Nucleus accumbens (tissue), 56 donors: ENCODE measurements at regions not wholly inside any gene's neighbourhood (a gene's known extent, or its start where the extent isn't known, plus 50 kb on each side); places are given as distances from the start of the nearest gene placed in this dataset.

Source experiments
- DNase-seq, 56 donors: peaks; one replicate each; lab custom pipeline; 2025; lab: John Stamatoyannopoulos, UW

DNA sequence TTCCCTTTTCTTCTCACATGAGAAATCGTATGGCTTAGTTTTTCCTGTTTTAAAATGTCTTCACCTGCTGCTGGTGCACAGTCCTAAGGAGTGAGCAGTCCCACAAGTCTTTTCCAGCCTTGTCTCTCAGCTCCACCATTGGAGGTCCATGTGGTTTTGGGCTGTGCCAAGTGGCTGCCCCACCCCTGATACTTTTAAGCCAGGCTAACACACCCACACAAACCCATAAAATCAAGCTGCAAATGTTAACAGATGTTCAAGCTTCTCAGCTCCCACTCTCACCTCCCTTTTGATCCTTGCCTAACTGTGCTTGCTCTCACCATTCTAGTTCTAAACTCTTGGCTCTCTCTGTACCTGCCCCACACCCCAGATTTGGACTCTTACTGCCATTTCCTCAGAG is 74.5 kb upstream of the COL24A1 start:
- no peak for DNase-seq

DNA sequence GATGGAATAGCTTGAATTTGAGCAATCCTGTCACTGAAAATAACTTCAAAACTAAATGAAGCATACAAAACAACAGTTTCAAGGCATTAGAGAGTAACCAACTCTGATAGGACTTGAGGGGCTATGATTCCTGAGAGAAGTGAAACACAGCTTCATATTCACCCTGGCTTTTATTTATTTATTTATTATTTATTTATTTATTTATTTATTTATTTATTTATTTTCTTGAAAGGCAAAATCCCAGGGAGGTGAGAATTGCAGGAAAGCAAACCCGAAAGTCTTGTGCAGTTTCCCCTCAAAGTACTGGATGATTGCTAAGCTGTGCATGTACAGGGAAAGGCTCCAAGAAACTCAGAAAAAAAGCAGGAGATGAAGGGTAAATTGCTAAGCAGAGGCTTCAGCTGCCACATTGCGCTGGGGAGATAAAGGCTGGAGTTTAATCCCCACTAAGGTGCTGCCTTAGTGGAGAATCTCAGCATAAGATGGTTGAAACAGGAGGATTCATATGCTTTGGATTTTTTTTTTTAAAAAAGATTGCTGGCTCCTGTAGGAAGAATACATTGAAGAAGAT is 72.9 kb upstream of the COL24A1 start:
- no peak for DNase-seq

DNA sequence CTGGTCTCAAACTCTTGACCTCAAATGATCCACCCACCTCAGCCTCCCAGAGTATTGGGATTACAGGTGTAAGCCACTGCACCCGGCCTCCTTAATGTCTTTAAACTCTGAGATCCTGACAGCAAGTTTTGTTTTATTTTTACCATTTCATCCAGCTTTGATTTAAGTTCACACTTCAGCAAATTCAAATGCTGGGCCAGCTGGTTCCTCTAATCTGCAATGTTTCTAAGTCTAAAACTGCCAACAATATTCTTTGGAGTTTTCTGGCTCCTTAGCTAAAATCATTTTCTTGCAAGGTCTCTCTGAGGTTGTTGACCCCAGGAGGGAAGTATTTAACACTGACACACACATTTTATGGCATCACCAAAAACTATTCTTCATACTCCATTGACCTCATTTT is 72.0 kb upstream of the COL24A1 start:
- DNase-seq, result no peak

DNA sequence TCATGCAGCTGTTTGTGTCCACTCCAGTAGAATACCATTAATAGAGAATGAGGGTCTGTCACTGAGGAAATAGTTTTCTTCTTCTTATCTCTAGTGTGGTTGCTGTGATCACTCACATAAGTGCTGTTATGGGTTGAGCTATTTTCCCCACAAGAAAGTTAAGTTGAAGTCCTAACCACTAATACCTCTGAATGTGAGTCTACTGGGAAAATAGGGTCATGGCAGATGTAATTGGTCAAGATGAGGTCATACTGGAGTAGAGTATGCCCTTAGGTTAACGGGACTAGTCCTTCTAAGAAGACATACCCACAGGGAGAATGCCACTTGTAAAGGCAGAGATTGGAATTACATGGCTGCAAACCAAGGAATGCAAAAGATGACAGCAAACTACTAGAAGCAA is 70.5 kb upstream of the COL24A1 start:
- no peak for DNase-seq

DNA sequence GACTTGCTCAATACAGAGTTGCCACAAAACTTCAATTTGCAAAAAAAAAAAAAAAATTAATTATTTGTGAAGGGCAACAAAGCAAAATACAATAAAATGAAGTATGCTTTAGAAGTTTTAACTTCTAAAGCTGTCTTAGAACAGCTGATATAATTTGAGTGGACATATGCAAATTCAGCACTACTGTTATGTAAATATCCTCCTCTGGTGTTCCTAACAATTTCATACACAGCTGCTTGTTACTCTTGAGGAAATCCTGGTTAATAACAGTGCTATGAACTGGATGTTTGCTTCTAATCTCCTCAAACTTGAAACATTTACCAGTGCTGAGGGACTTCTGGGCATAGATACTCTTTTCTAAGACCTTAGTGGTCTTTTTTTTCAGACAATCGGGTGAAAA is 69.6 kb upstream of the COL24A1 start:
- DNase-seq, result no peak

DNA sequence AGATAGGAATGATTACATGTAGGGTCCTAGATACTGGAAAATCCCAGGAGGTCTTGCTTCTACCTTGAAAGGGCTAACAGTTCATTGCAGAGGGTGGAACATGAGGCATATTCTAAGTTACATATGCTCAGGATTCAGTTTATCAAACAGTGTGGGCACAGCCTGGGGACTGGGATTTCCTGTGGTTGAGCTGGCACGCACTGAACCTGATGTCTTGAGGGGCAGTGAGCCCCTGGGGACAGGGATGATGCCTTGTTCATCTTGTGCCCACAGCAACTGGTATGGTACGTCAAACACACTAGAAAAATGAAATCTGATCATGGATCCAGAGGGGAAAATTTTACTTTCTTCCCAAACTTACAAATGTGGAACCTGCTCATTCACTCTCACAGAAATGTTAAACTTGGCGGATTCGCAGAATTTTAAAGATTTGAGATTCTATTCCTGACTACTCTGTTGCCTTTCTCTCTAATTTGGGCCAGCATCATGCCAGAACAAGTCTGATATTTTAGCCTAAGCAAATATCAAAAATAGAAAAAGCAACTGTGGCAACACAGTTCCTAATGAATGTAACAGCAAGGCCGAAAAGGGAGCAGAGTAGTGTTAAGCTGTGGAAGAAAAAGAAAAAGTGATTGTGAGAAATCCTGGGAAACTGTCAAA is 68.2 kb upstream of the COL24A1 start:
- DNase-seq, result no peak

DNA sequence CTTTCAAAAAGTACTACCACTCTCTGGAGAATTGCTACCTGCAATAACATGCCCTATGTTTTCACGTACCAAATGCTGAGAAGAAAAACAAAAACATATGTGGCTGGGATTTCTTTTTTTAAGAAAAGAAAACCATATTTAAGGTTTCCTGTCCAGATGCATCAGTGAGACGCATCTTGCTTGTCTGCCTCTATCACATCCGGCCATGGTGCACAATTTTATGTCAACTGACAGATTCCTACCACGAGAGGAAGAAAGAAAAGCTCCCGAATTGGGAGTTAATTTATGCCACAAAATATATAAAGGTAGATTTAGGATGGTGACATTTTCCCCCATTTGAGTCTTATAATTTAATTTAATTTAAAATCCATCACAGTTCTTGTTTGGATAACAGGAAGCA is 62.3 kb upstream of the COL24A1 start:
- DNase-seq, result no peak

DNA sequence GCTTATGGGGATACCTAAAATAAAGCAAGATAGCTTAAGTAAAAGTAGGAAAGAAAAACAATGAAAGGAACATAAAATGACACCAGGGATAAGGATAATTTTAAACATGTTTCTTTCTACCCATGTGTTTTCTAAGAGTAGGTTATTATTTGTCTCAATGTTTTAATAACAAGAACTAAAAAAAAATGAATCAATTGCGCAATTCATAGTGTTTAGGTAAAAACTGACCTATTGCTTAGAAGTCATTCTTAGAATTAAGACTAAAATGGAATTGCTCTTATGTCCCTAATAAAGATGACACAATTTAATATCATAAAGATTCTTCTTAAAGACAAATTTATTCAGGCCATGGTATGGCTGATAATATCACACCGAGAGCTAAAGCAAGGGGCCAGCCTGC is 58.0 kb upstream of the COL24A1 start:
- no peak for DNase-seq

DNA sequence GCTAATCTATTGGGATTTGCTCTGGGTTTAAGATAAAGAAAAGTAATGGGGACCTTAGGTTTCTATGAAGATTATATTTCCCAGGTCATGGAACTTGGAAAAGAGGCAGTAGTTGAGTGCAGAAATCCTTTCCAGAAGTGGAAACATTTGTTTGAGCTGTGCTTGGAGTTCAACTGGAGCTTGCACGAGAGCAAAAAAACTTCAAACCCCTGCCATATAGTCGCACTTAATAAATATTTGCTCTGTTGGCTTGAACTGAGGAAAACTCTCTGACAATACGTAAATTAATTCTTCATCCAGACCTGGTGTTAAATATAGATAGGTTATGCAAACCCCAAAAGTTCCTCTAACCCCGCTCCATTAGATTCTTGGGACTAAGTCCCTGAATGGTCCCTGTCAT is 52.8 kb upstream of the COL24A1 start:
- no peak for DNase-seq

DNA sequence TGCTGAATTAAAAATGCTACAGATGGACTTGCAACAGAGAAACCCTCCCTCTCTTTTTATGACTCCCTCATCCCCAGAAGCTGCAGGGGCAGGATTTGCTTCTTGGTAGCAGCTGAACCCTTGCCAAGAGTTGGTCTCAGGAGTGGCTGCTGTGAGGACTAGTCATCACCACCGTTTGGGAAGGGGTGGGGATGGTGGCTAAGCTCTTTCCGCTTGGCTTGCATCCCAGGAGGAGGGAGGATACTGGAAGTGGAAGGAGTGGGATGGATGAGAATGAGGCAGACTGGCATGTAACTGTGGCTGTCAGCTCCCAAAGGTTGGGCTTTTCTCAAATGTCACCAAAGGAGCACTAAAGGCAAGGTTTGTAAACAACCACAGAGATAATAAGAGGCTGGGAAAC is 50.8 kb upstream of the COL24A1 start:
- no peak for DNase-seq
